SU-DHL-6 (cell line): ENCODE measurements at regions not wholly inside any gene's neighbourhood (a gene's known extent, or its start where the extent isn't known, plus 50 kb on each side); places are given as distances from the start of the nearest gene placed in this dataset.
"Not testable (repeated sequence)": the region's sequence is repeated elsewhere in the genome, so short reads cannot be mapped to it uniquely, and the experiment has no call there.

ENCODE experiments used
- EZH2phosphoT487 ChIP-seq: fragments of 200-600 bp; sonication (generic), shearing (Covaris generic); conservative IDR thresholded peaks from 2 replicates; pipeline ENCODE4 v1.6.1; 2018; ENCODE audit warnings: mild to moderate bottlenecking, antibody characterized with exemption, low read length, moderate library complexity, mixed read lengths
- TF ChIP-seq, protein P1 (sequence below): fragments of 200-600 bp; sonication (generic); IDR thresholded peaks from one replicate; pipeline ENCODE4 v1.5.1; 2017; ENCODE audit warnings: antibody characterized with exemption, mild to moderate bottlenecking, low read length, moderate library complexity; ENCODE audit not compliant: insufficient read depth, poor library complexity, severe bottlenecking

DNA sequence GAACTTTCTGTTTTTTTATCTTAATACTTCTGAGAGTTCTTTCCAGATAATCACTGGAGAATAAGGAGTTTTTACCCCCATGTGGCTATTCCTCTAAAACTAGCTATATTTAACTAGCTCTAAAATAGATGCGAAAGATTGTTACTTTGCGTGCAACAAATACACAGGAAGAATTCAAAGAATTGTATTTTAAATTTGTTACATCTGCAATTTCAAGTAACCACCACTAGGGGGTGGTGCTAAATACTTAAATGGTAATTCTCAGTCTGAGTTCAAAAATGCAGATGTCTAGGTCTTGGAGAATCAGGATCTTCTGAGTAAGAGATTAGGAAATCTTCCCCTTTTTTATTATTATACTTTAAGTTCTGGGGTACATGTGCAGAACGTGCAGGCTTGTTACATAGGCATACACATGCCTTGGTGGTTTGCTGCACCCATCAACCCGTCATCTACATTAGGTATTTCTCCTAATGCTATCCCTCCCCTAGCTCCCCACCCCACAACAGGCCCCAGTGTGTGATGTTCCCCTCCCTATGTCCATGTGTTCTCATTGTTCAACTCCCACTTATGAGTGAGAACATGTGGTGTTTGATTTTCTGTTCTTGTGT lies 346.9 kb downstream of the GOLGA6L6 start:
- TF ChIP-seq, protein P1, sequence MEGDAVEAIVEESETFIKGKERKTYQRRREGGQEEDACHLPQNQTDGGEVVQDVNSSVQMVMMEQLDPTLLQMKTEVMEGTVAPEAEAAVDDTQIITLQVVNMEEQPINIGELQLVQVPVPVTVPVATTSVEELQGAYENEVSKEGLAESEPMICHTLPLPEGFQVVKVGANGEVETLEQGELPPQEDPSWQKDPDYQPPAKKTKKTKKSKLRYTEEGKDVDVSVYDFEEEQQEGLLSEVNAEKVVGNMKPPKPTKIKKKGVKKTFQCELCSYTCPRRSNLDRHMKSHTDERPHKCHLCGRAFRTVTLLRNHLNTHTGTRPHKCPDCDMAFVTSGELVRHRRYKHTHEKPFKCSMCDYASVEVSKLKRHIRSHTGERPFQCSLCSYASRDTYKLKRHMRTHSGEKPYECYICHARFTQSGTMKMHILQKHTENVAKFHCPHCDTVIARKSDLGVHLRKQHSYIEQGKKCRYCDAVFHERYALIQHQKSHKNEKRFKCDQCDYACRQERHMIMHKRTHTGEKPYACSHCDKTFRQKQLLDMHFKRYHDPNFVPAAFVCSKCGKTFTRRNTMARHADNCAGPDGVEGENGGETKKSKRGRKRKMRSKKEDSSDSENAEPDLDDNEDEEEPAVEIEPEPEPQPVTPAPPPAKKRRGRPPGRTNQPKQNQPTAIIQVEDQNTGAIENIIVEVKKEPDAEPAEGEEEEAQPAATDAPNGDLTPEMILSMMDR = not testable (repeated sequence)
- not testable (repeated sequence) for TF ChIP-seq EZH2phosphoT487
